ENCODE measurements at regions not wholly inside any gene's neighbourhood (a gene's known extent, or its start where the extent isn't known, plus 50 kb on each side); places are given as distances from the start of the nearest gene placed in this dataset.
"Not testable (repeated sequence)": the region's sequence is repeated elsewhere in the genome, so short reads cannot be mapped to it uniquely, and the experiment has no call there.

- intact Hi-C loops (cut with micrococcal nuclease) = no loop called here
These were observed 490.3 kb downstream of the ADCYAP1 start for GRCh38 chr18:1394966-1395365.

- intact Hi-C loops (cut with micrococcal nuclease) = no loop called here
These were observed 503.7 kb downstream of the ADCYAP1 start for GRCh38 chr18:1408376-1408775.

GRCh38 chr18:1412655-1413322 lies 508.1 kb downstream of the ADCYAP1 start:
- intact Hi-C loops (cut with micrococcal nuclease) = no loop called here

GRCh38 chr18:1413323-1413675 lies 508.6 kb downstream of the ADCYAP1 start:
- intact Hi-C loops (cut with micrococcal nuclease) = no loop called here

GRCh38 chr18:1416074-1416473 lies 511.4 kb downstream of the ADCYAP1 start:
- intact Hi-C loops (cut with micrococcal nuclease) = no loop called here

GRCh38 chr18:1421502-1421901 lies 516.8 kb downstream of the ADCYAP1 start:
- intact Hi-C loops (cut with micrococcal nuclease) = no loop called here

- intact Hi-C loops (cut with micrococcal nuclease) = no loop called here
These were observed 518.0 kb downstream of the ADCYAP1 start for GRCh38 chr18:1422634-1423033.

GRCh38 chr18:1425679-1426078 lies 521.0 kb downstream of the ADCYAP1 start:
- intact Hi-C loops (cut with micrococcal nuclease) = no loop called here

GRCh38 chr18:1435487-1435886 lies 530.8 kb downstream of the ADCYAP1 start:
- intact Hi-C loops (cut with micrococcal nuclease) = no loop called here

GRCh38 chr18:1436199-1436598 lies 531.5 kb downstream of the ADCYAP1 start:
- intact Hi-C loops (cut with micrococcal nuclease) = no loop called here

GRCh38 chr18:1438458-1438910 lies 533.8 kb downstream of the ADCYAP1 start:
- intact Hi-C loops (cut with micrococcal nuclease) = no loop called here

GRCh38 chr18:1438967-1439366 lies 534.3 kb downstream of the ADCYAP1 start:
- intact Hi-C loops (cut with micrococcal nuclease) = no loop called here

- intact Hi-C loops (cut with micrococcal nuclease) = not testable (repeated sequence)
These were observed 539.4 kb downstream of the ADCYAP1 start for GRCh38 chr18:1444062-1444461.

GRCh38 chr18:1446765-1447164 lies 542.1 kb downstream of the ADCYAP1 start:
- intact Hi-C loops (cut with micrococcal nuclease) = no loop called here

- intact Hi-C loops (cut with micrococcal nuclease) = no loop called here
These were observed 548.1 kb downstream of the ADCYAP1 start for GRCh38 chr18:1452821-1453220.

GRCh38 chr18:1455605-1456004 lies 550.9 kb downstream of the ADCYAP1 start:
- intact Hi-C loops (cut with micrococcal nuclease) = no loop called here

- intact Hi-C loops (cut with micrococcal nuclease) = no loop called here
These were observed 553.9 kb downstream of the ADCYAP1 start for GRCh38 chr18:1458547-1458946.

- intact Hi-C loops (cut with micrococcal nuclease) = no loop called here
These were observed 559.3 kb downstream of the ADCYAP1 start for GRCh38 chr18:1463981-1464380.

GRCh38 chr18:1464444-1465217 lies 560.0 kb downstream of the ADCYAP1 start:
- intact Hi-C loops (cut with micrococcal nuclease) = no loop called here

- intact Hi-C loops (cut with micrococcal nuclease) = no loop called here
These were observed 561.4 kb downstream of the ADCYAP1 start for GRCh38 chr18:1466035-1466434.

GRCh38 chr18:1467461-1467964 lies 562.8 kb downstream of the ADCYAP1 start:
- intact Hi-C loops (cut with micrococcal nuclease) = no loop called here

- intact Hi-C loops (cut with micrococcal nuclease) = no loop called here
These were observed 563.9 kb downstream of the ADCYAP1 start for GRCh38 chr18:1468550-1468949.

GRCh38 chr18:1475867-1476266 lies 571.2 kb downstream of the ADCYAP1 start:
- intact Hi-C loops (cut with micrococcal nuclease) = no loop called here
